Renal cortical epithelial cell (primary cell): ENCODE measurements at regions not wholly inside any gene's neighbourhood (a gene's known extent, or its start where the extent isn't known, plus 50 kb on each side); places are given as distances from the start of the nearest gene placed in this dataset.

ENCODE experiments used
- DNase-seq: peaks from one replicate; pipeline ENCODE4 v3.0.0-alpha.2; 2011; ENCODE audit warnings: low read depth

DNA sequence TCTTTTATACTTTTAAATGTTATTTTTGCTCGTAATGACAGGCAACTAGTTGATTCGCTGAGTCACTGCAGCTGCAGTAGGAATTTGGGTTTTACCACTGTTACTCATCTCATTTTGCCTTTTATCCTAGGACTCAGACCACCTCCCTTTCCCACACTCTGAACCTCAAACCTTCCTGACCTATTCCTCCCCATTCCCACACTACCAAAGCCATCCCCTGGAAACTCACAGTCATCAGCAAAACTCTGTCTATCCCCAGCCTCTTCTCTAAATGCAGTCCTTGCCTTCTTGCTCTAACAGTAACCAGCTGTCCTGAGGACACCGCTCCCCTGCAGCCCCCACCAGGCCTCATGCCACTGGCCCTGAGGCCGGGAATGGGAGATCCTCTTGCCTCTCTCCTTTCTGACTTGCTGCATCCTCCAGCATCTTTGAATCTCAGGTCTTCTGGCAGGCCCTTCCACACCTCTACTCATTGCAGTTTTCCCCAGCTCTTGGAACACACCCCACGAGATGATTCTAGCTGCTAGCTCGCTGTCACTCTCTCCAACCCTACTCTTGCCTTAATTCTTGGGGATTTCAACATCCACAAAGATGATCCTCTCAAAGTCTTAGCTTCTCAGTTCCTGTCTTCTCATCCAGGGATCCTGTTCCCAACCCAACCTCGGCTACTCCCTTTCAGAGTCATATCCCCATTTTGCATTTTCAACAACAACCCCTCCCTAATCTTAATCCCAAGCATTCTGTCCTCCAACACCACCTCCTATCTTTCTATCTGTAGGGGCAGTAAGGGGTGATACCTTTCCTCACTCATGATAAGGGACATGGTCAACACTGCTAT, 55.9 kb upstream of the C3orf80 start:
- DNase-seq: peak; percentile 89

DNA sequence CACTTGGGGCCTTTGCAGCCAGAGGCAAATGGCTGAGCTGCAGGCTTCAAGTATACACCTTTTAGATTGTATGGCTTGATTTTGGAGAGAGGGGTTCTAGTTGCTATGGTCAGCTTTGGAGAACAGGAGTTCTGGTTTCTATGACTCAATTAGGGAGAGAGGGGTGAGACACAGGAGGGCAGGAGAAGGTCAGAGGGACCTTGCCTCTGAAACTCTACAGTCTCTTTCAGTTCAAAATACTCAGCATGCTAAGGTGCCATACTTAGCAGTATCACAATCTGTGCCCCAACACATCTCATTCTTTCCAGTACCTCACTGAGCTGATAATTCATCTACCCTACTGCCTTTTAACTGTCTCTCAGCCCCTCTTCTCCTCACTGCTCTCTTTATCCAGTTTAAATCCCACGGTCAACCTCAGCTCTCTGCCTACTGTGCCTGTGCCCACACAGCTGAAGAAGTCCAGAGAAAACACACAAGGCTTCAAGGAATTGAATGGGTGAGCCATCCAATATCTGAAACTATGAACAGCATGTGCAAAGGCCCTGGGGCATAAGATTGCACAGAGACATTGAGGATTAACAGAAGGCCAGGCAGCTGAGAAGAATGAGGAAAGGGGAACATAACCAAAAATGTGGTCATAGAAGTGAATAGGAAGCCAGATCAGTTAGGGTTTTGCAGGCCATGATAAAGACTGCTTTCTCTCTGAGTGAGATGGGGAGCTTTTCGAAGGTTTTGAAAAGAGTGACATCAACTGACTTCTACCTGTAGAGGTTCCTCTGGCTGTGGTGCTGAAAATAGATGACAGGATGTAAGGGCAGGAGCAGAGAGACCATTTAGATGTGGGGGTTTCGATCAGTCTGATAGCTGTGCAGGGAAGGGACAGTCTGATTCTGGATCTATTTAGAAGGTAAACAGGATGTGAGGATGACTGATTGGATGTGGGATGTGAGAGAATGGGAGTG, 54.5 kb upstream of the C3orf80 start:
- DNase-seq: no peak

GRCh38 chr3:160171813-160172212, 53.4 kb upstream of the C3orf80 start:
- no peak for DNase-seq

- DNase-seq: no peak
These were observed 50.6 kb upstream of the C3orf80 start for GRCh38 chr3:160174621-160175020.
